CD14-positive monocyte (primary cell): ENCODE measurements at regions not wholly inside any gene's neighbourhood (a gene's known extent, or its start where the extent isn't known, plus 50 kb on each side); places are given as distances from the start of the nearest gene placed in this dataset.

ENCODE experiments used
- DNase-seq, 3 donors: peaks; one replicate each; pipeline ENCODE4 v3.0.0-alpha.2; 2011 to 2022
- H2AFZ ChIP-seq: 2 replicates; pipeline ENCODE4 v1.6.0; 2012; ENCODE audit warnings: mild to moderate bottlenecking, low read depth, low read length, inconsistent platforms; ENCODE audit not compliant: insufficient read depth, poor library complexity, severe bottlenecking
- H3K27ac ChIP-seq, 2 donors: 1 replicate in 1 of 2; 2 replicates in 1 of 2; pipeline ENCODE4 v1.5.1; 2012 to 2013; ENCODE audit warnings: low read length in 2 of 2, control low read depth in 1 of 2, inconsistent platforms in 1 of 2, low read depth in 1 of 2, mild to moderate bottlenecking in 1 of 2
- H3K27me3 ChIP-seq, 2 donors: one replicate each; pipeline versions ENCODE4 v1.6.0 to v1.6.1; 2011 to 2013; ENCODE audit warnings: low read length in 2 of 2; ENCODE audit not compliant: control insufficient read depth in 2 of 2, insufficient read depth in 2 of 2
- H3K36me3 ChIP-seq, 2 donors: replicated peaks in 1 of 2; 1 replicate in 1 of 2; 2 replicates in 1 of 2; pipeline versions ENCODE4 v1.5.1 to v1.6.1; 2012 to 2013; ENCODE audit warnings: low read length in 2 of 2, control low read depth in 1 of 2, inconsistent platforms in 1 of 2, mild to moderate bottlenecking in 1 of 2; ENCODE audit not compliant: insufficient read depth in 2 of 2, control insufficient read depth in 1 of 2
- H3K4me1 ChIP-seq, 2 donors: 1 replicate in 1 of 2; 2 replicates in 1 of 2; pipeline versions ENCODE4 v1.5.1 to v1.6.1; 2012 to 2013; ENCODE audit warnings: low read length in 2 of 2, control low read depth in 1 of 2, inconsistent platforms in 1 of 2, mild to moderate bottlenecking in 1 of 2, moderate library complexity in 1 of 2; ENCODE audit not compliant: insufficient read depth in 2 of 2, control insufficient read depth in 1 of 2
- H3K4me2 ChIP-seq: replicated peaks from 2 replicates; pipeline ENCODE3; 2012; ENCODE audit warnings: low read length, moderate library complexity, mild to moderate bottlenecking; ENCODE audit not compliant: poor library complexity, severe bottlenecking; ENCODE audit errors: extremely low read depth
- H3K4me3 ChIP-seq, 3 experiments: fragments of 200-600 bp in 1 of 3; sonication (generic) in 1 of 3; replicated peaks in 1 of 3; 1 replicate in 2 of 3; 2 replicates in 1 of 3; pipeline ENCODE4 v1.5.1; 2011 to 2013; ENCODE audit warnings: low read length in 3 of 3, mild to moderate bottlenecking in 3 of 3, control low read depth in 2 of 3, low read depth in 2 of 3, inconsistent platforms in 1 of 3, moderate library complexity in 1 of 3
- H3K79me2 ChIP-seq: 2 replicates; pipeline ENCODE4 v1.6.0; 2012; ENCODE audit warnings: mild to moderate bottlenecking, control low read depth, inconsistent platforms, low read length, moderate library complexity; ENCODE audit not compliant: insufficient read depth
- H3K9ac ChIP-seq: 2 replicates; pipeline ENCODE4 v1.6.0; 2017; ENCODE audit warnings: low read length, mild to moderate bottlenecking; ENCODE audit not compliant: insufficient read depth, poor library complexity, severe bottlenecking
- H3K9me3 ChIP-seq, 2 donors: replicated peaks in 1 of 2; 1 replicate in 1 of 2; 2 replicates in 1 of 2; pipeline versions ENCODE4 v1.5.1 to v1.6.1; 2012 to 2013; ENCODE audit warnings: low read length in 2 of 2, control low read depth in 1 of 2; ENCODE audit not compliant: control insufficient read depth in 1 of 2, insufficient read depth in 1 of 2
- H4K20me1 ChIP-seq: 2 replicates; pipeline ENCODE4 v1.6.0; 2012; ENCODE audit warnings: mild to moderate bottlenecking, low read length, control low read depth, moderate library complexity; ENCODE audit not compliant: insufficient read depth
- H3K27ac Mint-ChIP-seq, 7 donors: one replicate each; pipeline ENCODE4 v1.8.0; 2020; ENCODE audit warnings: mild to moderate bottlenecking in 7 of 7, mixed read lengths in 7 of 7, moderate library complexity in 6 of 7, inconsistent platforms in 2 of 7
- H3K27me3 Mint-ChIP-seq, 3 donors: one replicate each; pipeline ENCODE4 v1.8.0; 2021 to 2022; ENCODE audit warnings: low read depth in 3 of 3, mild to moderate bottlenecking in 3 of 3, mixed read lengths in 3 of 3, moderate library complexity in 3 of 3, inconsistent platforms in 1 of 3
- H3K36me3 Mint-ChIP-seq, 2 donors: one replicate each; pipeline ENCODE4 v1.8.0; 2020; ENCODE audit warnings: mixed read lengths in 2 of 2, inconsistent platforms in 1 of 2, mild to moderate bottlenecking in 1 of 2
- H3K4me1 Mint-ChIP-seq: one replicate; pipeline ENCODE4 v1.8.0; 2020; ENCODE audit warnings: mild to moderate bottlenecking, mixed read lengths
- H3K4me3 Mint-ChIP-seq, 2 donors: one replicate each; pipeline ENCODE4 v1.8.0; 2020; ENCODE audit warnings: mild to moderate bottlenecking in 2 of 2, mixed read lengths in 2 of 2, moderate library complexity in 1 of 2
- H3K9me3 Mint-ChIP-seq, 7 donors: one replicate each; pipeline ENCODE4 v1.8.0; 2020 to 2022; ENCODE audit warnings: mixed read lengths in 7 of 7, mild to moderate bottlenecking in 6 of 7, moderate library complexity in 6 of 7, inconsistent platforms in 2 of 7
- WGBS: methylation state at CpG from one replicate; pipeline ENCODE4 v1.1.5; 2013; ENCODE audit warnings: missing lambda C conversion rate; ENCODE audit not compliant: insufficient coverage; 5-methylcytosine and 5-hydroxymethylcytosine counted together
- intact Hi-C, 2 donors: fragments of 100-400 bp; cut with micrococcal nuclease; formaldehyde crosslinking; loops; one replicate each; pipeline versions ENCODE4 v1.15.0 to v1.15.1; 2023
- TF ChIP-seq, protein P1 (sequence below): fragments of 200-600 bp; IDR thresholded peaks from one replicate; pipeline ENCODE4 v1.8.0; 2022; ENCODE audit warnings: antibody characterized with exemption, mild to moderate bottlenecking

DNA sequence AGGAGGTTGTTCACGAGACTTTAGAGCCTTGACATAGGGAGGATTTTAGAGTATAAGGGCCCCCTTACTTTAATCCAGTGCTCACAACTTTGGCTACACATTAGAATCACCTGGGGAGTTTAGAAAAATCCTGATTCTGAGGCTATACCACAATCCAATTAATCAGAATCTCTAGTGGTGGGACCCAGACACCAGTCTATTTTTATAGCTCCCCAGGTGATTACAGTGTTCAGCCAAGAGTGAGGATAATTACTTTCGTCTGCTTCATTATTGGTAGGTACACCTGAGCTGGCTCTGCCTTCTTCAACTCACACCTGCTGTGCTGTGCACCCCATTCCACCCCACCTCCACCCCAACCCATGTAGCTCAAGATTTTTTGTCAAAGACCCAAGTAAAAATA is 141.3 kb upstream of the EPB41L4A start:
- Histone ChIP-seq H2AFZ (no peak overlapping the region), H3K9ac (no peak overlapping the region), H3K4me1 (no peaks in the 10 kb centered on the region), H3K4me2 (no peak overlapping the region), H3K36me3 (no peaks in the 10 kb centered on the region), H3K4me3 (no peak overlapping the region), H3K9me3 (peaks cover 14 to 23% of the 10 kb centered on the region in 2 donors), H3K27ac (no peak overlapping the region), H3K27me3 (no peaks in the 10 kb centered on the region), H3K79me2 (no peaks in the 10 kb centered on the region), H4K20me1 (no peaks in the 10 kb centered on the region)
- no peak for DNase-seq
- no peak overlapping the region for H3K4me3 Mint-ChIP-seq
- H3K4me1 Mint-ChIP-seq: peaks cover 4% of the 10 kb centered on the region
- intact Hi-C loops: no loop called here
- no CpG with 5 or more reads among the region's 2 CpGs for WGBS
- TF ChIP-seq, protein P1, sequence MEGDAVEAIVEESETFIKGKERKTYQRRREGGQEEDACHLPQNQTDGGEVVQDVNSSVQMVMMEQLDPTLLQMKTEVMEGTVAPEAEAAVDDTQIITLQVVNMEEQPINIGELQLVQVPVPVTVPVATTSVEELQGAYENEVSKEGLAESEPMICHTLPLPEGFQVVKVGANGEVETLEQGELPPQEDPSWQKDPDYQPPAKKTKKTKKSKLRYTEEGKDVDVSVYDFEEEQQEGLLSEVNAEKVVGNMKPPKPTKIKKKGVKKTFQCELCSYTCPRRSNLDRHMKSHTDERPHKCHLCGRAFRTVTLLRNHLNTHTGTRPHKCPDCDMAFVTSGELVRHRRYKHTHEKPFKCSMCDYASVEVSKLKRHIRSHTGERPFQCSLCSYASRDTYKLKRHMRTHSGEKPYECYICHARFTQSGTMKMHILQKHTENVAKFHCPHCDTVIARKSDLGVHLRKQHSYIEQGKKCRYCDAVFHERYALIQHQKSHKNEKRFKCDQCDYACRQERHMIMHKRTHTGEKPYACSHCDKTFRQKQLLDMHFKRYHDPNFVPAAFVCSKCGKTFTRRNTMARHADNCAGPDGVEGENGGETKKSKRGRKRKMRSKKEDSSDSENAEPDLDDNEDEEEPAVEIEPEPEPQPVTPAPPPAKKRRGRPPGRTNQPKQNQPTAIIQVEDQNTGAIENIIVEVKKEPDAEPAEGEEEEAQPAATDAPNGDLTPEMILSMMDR: no peak
- H3K27me3 Mint-ChIP-seq: peaks cover 0 to 3% (median 0%) of the 10 kb centered on the region in 3 donors
- no peak overlapping the region for H3K27ac Mint-ChIP-seq
- peaks cover 18 to 29% (median 26%) of the 10 kb centered on the region in 7 donors for H3K9me3 Mint-ChIP-seq
- peaks cover 0 to 4% of the 10 kb centered on the region in 2 donors for H3K36me3 Mint-ChIP-seq

DNA sequence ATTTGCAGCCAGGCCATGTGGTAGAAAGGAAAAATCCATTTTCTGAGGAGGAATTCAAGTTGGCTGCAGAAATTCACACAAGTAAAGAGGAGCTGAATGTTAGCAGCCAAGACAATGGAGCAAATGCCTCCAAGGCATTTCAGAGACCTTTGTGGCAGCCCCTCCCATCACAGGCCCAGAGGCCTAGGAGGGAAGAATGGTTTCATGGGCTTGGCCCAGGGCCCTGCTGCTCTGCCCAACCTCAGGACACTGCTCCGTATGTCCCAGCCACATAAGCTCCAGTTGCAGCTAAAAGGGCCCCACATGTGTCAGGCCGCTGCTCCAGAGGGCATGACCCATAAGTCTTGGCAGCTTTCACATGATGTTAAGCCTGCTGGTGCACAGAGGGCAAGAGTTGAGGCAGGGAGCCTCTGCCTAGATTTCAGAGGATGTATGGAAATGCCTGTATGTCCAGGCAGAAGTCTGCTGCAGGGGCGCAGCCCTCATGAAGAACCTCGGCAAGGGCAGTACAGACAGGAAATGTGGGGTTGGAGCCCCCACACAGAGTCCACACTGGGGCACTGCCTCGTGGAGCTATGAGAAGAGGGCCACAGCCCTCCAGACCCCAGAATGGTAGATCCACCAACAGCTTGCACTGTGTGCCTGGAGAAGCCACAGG is 144.2 kb upstream of the EPB41L4A start:
- TF ChIP-seq, protein P1: no peak
- no peak overlapping the region for H3K27ac ChIP-seq
- H2AFZ ChIP-seq: no peak overlapping the region
- H3K36me3 ChIP-seq: no peaks in the 10 kb centered on the region
- H3K27me3 Mint-ChIP-seq: peaks cover 0 to 5% (median 2%) of the 10 kb centered on the region in 3 donors
- peaks cover 0 to 4% of the 10 kb centered on the region in 2 donors for H3K36me3 Mint-ChIP-seq
- DNase-seq: no peak
- peaks cover 18 to 35% (median 28%) of the 10 kb centered on the region in 7 donors for H3K9me3 Mint-ChIP-seq
- intact Hi-C loops: no loop called here
- H3K4me3 Mint-ChIP-seq: no peak overlapping the region
- no peak overlapping the region for H3K27ac Mint-ChIP-seq
- no peaks in the 10 kb centered on the region for H3K79me2 ChIP-seq
- WGBS: 68% methylated on average over 5 of the region's 5 CpGs
- H3K4me1 ChIP-seq: no peaks in the 10 kb centered on the region
- H3K27me3 ChIP-seq: no peaks in the 10 kb centered on the region
- H3K9ac ChIP-seq: no peak overlapping the region
- no peak overlapping the region for H3K4me3 ChIP-seq
- peaks cover 14 to 23% of the 10 kb centered on the region in 2 donors for H3K9me3 ChIP-seq
- H3K4me2 ChIP-seq: no peak overlapping the region
- peaks cover 4% of the 10 kb centered on the region for H3K4me1 Mint-ChIP-seq
- no peaks in the 10 kb centered on the region for H4K20me1 ChIP-seq
